Nucleus accumbens (tissue), 56 donors: ENCODE measurements at regions not wholly inside any gene's neighbourhood (a gene's known extent, or its start where the extent isn't known, plus 50 kb on each side); places are given as distances from the start of the nearest gene placed in this dataset.

Experiments used
- DNase-seq, 56 donors: peaks; one replicate each; lab custom pipeline; 2025; lab: John Stamatoyannopoulos, UW

GRCh38 chr1:5379176-5379759 is 613.0 kb downstream of the NPHP4 start:
- DNase-seq: no peak

GRCh38 chr1:5376538-5377247 is 615.5 kb downstream of the NPHP4 start:
- no peak for DNase-seq

GRCh38 chr1:5375481-5375880 is 616.7 kb downstream of the NPHP4 start:
- no peak for DNase-seq

- no peak for DNase-seq
Observed at GRCh38 chr1:5374192-5374591, 618.0 kb downstream of the NPHP4 start.

GRCh38 chr1:5373281-5373680 is 618.9 kb downstream of the NPHP4 start:
- DNase-seq: no peak

GRCh38 chr1:5371270-5371669 is 621.0 kb downstream of the NPHP4 start:
- no peak for DNase-seq

- no peak for DNase-seq
Observed at GRCh38 chr1:5370311-5370710, 621.9 kb downstream of the NPHP4 start.

- DNase-seq: no peak
Observed at GRCh38 chr1:5369223-5369622, 623.0 kb downstream of the NPHP4 start.

- DNase-seq: no peak
Observed at GRCh38 chr1:5368201-5368600, 624.0 kb downstream of the NPHP4 start.

- no peak for DNase-seq
Observed at GRCh38 chr1:5367306-5367705, 624.9 kb downstream of the NPHP4 start.

GRCh38 chr1:5365751-5366150 is 626.5 kb downstream of the NPHP4 start:
- DNase-seq: no peak

GRCh38 chr1:5364591-5364990 is 627.6 kb downstream of the NPHP4 start:
- no peak for DNase-seq

- DNase-seq: no peak
Observed at GRCh38 chr1:5354681-5355080, 637.5 kb downstream of the NPHP4 start.

GRCh38 chr1:5351366-5351765 is 640.9 kb downstream of the NPHP4 start:
- no peak for DNase-seq

GRCh38 chr1:5349526-5349925 is 642.7 kb downstream of the NPHP4 start:
- DNase-seq: no peak

GRCh38 chr1:5348732-5349465 is 643.3 kb downstream of the NPHP4 start:
- no peak for DNase-seq

- no peak for DNase-seq
Observed at GRCh38 chr1:5347726-5348125, 644.5 kb downstream of the NPHP4 start.

- DNase-seq: no peak
Observed at GRCh38 chr1:5345556-5345955, 646.7 kb downstream of the NPHP4 start.

GRCh38 chr1:5343256-5344020 is 648.8 kb downstream of the NPHP4 start:
- no peak for DNase-seq

- DNase-seq: no peak
Observed at GRCh38 chr1:5342830-5343229, 649.4 kb downstream of the NPHP4 start.

- DNase-seq: no peak
Observed at GRCh38 chr1:5342172-5342571, 650.1 kb downstream of the NPHP4 start.
